ENCODE measurements at regions not wholly inside any gene's neighbourhood (a gene's known extent, or its start where the extent isn't known, plus 50 kb on each side); places are given as distances from the start of the nearest gene placed in this dataset.

DNA sequence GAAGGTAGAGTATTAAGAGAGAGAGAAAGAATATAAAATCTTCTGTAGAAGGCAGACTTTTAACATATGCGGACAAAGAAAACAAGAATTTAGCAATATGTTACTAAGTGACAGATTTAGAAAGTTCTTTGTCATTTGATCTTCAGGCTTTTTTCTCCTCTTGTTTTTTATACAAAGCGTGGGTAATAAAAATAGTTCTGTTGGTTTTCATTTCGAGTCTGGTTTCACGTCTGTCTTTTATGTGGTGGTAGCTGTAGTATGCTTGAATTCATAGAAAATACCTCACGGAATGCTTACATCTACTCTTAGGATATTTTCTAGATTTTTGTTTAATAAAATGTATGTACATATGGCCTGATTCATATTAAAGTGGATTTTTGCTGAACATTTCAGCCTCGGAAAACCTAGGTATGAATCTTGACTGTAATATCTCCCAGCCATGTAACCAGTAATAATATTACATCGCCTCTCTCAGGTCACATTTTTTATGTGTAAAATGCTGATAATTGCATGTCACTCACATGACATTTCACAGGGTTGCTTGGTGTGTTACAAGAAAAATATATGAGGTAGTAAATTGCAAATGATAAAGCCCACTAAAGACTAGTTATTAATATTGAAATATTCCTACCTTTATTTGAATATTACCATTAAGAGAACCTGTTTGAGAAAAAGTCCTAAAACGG lies 72.5 kb upstream of the TAF11L2 start:
- DNase-seq (ENCODE audit: low read depth, low spot score) (no peak), FAIRE-seq (no peak)
- Histone ChIP-seq H3K4me2 (ENCODE audit: insufficient read depth, low read length) (no peak overlapping the region), H3K79me2 (ENCODE audit: control insufficient read depth, insufficient read depth, low read length) (no peaks in the 10 kb centered on the region), H3K27ac (ENCODE audit: insufficient read depth, low read depth, low read length) (no peak overlapping the region), H3K4me3 (replicated peaks in 1 of 3; ENCODE audit: insufficient read depth in 1 of 3, low read depth in 1 of 3, low read length in 3 of 3) (no peak overlapping the region), H2AFZ (ENCODE audit: low read depth, low read length) (no peak overlapping the region), H3K9me1 (replicated peaks; ENCODE audit: control insufficient read depth, extremely low read depth, insufficient read depth, low read length) (no peaks in the 10 kb centered on the region), H3K9me3 (replicated peaks; ENCODE audit: control insufficient read depth, insufficient read depth, low read length) (no peaks in the 10 kb centered on the region), H4K20me1 (replicated peaks; ENCODE audit: control insufficient read depth, extremely low read depth, insufficient read depth, low read length) (no peaks in the 10 kb centered on the region), H3K9ac (replicated peaks; ENCODE audit: extremely low read depth, insufficient read depth, low read length) (no peak overlapping the region), H3K36me3 (ENCODE audit: control insufficient read depth in 2 of 2, extremely low read depth in 1 of 2, insufficient read depth in 2 of 2, low read length in 2 of 2) (no peaks in the 10 kb centered on the region), H3K4me1 (ENCODE audit: control insufficient read depth, extremely low read depth, insufficient read depth, low read length) (no peaks in the 10 kb centered on the region), H3K27me3 (ENCODE audit: control insufficient read depth in 2 of 2, insufficient read depth in 2 of 2, low read length in 2 of 2) (peaks cover 4 to 5% of the 10 kb centered on the region in 2 experiments)
- dilution Hi-C loops (cut with MboI; ENCODE audit: extremely low pct_ligation_motif_present, low sequenced_read_pairs) = no loop called here
- ChIA-PET CTCF (no interaction called here), POLR2A (no interaction called here)
- no TSS peak for BruUV-seq (replicated peaks)
- no peak for TF ChIP-seq POLR2AphosphoS5 (IDR thresholded peaks at IDR 0.05; ENCODE audit: insufficient read depth, low read depth, low read length)
- intact Hi-C loops (cut with micrococcal nuclease) = no loop called here

DNA sequence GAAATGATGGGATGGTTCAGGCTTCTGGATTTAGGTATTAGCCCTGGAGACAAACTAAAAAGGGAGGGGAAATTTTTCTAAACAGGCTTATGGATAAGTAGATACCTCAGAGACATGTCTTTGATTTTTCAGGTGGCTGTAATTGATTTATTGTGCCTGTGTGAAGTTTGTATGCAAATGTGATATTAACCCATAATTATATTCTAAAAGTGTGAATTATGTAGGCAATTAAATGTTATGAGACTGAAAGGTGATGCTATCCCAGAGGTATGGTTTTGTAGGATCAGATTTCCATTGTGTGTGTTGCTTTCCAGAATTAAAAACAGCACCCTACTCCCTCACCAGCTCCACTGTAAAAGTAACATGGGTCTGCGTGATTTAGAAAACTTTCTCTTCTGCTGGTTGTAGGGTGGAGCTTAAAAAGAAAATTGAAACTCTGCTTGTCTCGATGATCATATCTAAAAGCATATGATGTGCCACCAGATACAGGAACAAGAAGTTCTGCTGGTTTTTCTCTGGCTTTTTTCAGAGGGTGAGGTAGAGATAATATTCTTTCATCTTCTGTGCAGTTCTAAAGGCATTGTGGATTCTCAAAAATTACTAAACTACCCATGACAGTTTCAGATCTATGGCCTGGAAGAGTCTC lies 71.8 kb upstream of the TAF11L2 start:
- Histone ChIP-seq H2AFZ (ENCODE audit: low read depth, low read length) (no peak overlapping the region), H3K36me3 (ENCODE audit: control insufficient read depth in 2 of 2, extremely low read depth in 1 of 2, insufficient read depth in 2 of 2, low read length in 2 of 2) (no peaks in the 10 kb centered on the region), H3K9me3 (replicated peaks; ENCODE audit: control insufficient read depth, insufficient read depth, low read length) (no peaks in the 10 kb centered on the region), H3K27ac (ENCODE audit: insufficient read depth, low read depth, low read length) (no peak overlapping the region), H3K9me1 (replicated peaks; ENCODE audit: control insufficient read depth, extremely low read depth, insufficient read depth, low read length) (no peaks in the 10 kb centered on the region), H3K4me1 (ENCODE audit: control insufficient read depth, extremely low read depth, insufficient read depth, low read length) (no peaks in the 10 kb centered on the region), H3K4me2 (ENCODE audit: insufficient read depth, low read length) (no peak overlapping the region), H3K4me3 (replicated peaks in 1 of 3; ENCODE audit: insufficient read depth in 1 of 3, low read depth in 1 of 3, low read length in 3 of 3) (no peak overlapping the region), H4K20me1 (replicated peaks; ENCODE audit: control insufficient read depth, extremely low read depth, insufficient read depth, low read length) (no peaks in the 10 kb centered on the region), H3K9ac (replicated peaks; ENCODE audit: extremely low read depth, insufficient read depth, low read length) (no peak overlapping the region), H3K27me3 (ENCODE audit: control insufficient read depth in 2 of 2, insufficient read depth in 2 of 2, low read length in 2 of 2) (peaks cover 4 to 5% of the 10 kb centered on the region in 2 experiments), H3K79me2 (ENCODE audit: control insufficient read depth, insufficient read depth, low read length) (no peaks in the 10 kb centered on the region)
- no TSS peak for BruUV-seq (replicated peaks)
- TF ChIP-seq POLR2A (IDR thresholded peaks at IDR 0.05; ENCODE audit: low read depth, low read length) = no peak
- ChIA-PET CTCF (interaction anchor here (0.7 to 0.8 kb wide), 2 partner anchors 10 to 55 kb away, joined by 3 to 6 read pairs; no protein-coding TSS in a partner anchor), POLR2A (no interaction called here)
- intact Hi-C loops (cut with micrococcal nuclease) (no loop called here), dilution Hi-C loops (cut with MboI; ENCODE audit: extremely low pct_ligation_motif_present, low sequenced_read_pairs) (no loop called here)
- FAIRE-seq = no peak
- no peak for DNase-seq (ENCODE audit: low read depth, low spot score)
